GM12873 (cell line): ENCODE measurements at regions not wholly inside any gene's neighbourhood (a gene's known extent, or its start where the extent isn't known, plus 50 kb on each side); places are given as distances from the start of the nearest gene placed in this dataset.

ENCODE experiments used
- TF ChIP-seq, protein P1 (sequence below): IDR thresholded peaks from 2 replicates; pipeline ENCODE4 v1.5.1; 2012; ENCODE audit warnings: low read depth, mild to moderate bottlenecking, moderate library complexity, low read length, control low read depth; ENCODE audit not compliant: insufficient read depth; ENCODE audit errors: missing control alignments

DNA sequence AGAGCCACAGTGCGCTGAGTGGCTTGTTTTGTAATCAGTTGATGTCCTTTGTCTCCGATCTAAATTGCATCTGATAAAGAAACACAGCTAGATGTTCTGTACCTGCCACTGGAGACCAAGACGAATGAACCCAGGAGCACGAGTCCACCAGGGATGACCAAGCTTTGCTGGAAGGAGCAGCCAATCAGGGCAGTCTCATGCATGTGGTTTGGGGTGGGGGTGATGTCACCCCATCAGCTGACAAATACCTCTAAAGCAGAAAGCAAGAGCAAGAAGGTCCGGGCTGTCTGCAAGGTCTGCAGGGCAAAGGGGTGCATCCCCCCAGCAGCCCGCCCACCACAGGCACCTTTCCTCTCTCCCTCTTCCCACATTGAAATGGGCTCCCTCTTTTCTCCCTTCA lies 653.8 kb downstream of the AJAP1 start:
- TF ChIP-seq, protein P1, sequence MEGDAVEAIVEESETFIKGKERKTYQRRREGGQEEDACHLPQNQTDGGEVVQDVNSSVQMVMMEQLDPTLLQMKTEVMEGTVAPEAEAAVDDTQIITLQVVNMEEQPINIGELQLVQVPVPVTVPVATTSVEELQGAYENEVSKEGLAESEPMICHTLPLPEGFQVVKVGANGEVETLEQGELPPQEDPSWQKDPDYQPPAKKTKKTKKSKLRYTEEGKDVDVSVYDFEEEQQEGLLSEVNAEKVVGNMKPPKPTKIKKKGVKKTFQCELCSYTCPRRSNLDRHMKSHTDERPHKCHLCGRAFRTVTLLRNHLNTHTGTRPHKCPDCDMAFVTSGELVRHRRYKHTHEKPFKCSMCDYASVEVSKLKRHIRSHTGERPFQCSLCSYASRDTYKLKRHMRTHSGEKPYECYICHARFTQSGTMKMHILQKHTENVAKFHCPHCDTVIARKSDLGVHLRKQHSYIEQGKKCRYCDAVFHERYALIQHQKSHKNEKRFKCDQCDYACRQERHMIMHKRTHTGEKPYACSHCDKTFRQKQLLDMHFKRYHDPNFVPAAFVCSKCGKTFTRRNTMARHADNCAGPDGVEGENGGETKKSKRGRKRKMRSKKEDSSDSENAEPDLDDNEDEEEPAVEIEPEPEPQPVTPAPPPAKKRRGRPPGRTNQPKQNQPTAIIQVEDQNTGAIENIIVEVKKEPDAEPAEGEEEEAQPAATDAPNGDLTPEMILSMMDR, result no peak

DNA sequence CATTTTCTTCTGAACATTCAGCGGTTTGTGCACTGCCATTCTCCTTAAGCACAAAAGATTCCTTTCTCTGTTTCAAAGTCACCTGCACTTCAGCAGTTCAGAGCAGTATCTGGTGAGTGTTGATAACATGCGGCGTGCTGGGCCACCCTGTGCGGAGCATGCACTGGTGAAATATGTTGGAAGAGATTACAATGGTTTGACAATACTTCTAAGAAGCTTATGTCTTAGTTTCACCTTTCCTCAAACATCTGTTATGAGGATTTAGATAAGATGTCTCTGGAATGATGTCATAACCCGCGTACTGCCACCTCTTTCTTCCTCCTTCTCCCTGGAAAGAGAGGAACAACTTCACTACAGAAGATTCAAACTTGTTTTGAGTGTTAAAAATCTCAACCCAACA lies 650.3 kb downstream of the AJAP1 start:
- TF ChIP-seq, protein P1, result no peak

DNA sequence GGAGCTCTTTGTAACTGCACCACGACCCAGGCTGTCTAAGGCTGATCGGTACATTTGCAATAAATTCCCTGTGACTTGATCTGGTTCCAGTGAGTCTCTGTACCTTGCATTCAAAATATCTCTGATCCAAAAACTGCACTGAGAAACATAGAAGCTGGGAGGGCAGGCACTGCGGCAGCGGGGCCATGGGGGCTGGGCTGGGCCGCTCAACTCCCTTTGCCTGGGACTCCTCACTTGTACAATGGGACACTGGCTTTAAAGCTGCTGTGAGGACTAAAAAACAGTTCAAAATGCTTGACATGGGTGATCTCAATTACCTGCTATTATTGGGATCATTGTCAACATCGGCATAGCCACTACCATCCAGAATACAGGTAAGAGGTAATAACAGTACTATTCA lies 644.0 kb downstream of the AJAP1 start:
- TF ChIP-seq, protein P1, result no peak

DNA sequence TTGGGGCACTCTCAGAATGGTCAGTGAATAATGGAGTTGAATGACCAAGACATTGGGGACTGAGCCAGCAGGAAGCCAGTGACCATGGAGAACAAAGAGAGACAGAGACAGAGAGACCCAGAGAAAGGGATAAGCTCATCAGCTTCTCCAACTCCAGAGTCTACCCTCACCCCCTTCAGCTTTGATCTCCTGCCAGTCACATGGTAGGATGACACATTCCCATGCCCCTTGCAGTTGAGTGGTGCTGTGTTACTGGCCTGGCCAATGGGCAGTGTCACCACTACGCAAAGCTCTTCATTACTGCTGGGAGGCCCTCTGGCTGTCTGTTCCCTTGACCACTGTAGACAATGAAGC lies 643.5 kb downstream of the AJAP1 start:
- TF ChIP-seq, protein P1, result no peak

DNA sequence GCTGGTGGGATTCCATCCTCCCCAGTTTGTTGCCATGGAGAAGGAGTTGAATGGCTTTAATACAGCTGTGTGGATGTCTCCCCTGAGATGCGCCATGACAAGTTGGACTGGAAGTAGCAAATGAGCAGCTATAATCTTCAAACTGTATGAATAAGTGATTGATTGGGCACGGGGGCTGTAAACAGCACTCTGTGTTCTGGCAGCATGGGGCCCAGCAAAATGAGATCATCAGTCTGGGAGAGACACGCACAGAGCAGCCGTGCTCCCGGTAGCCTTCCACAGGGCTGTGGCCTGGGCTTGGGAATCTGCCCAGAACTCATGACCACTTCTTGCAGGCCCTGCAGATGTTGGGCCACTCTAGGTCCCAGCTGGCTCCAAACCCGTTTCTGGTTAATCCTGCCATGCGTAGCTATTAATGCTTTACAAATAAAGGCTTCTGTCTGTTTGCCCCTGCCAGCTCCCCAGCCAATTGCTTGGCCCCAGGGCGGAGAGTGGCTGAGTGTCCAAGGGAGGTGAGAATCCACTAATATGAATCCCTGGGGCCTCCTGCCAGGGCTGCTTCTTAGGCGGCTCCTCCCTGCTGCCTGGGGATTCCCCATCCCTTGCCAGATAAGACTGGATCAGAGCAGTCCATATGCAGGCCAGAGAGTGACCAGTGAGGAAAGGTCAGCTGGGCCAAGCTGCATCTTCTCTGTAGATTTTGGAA lies 642.9 kb downstream of the AJAP1 start:
- TF ChIP-seq, protein P1, result no peak

DNA sequence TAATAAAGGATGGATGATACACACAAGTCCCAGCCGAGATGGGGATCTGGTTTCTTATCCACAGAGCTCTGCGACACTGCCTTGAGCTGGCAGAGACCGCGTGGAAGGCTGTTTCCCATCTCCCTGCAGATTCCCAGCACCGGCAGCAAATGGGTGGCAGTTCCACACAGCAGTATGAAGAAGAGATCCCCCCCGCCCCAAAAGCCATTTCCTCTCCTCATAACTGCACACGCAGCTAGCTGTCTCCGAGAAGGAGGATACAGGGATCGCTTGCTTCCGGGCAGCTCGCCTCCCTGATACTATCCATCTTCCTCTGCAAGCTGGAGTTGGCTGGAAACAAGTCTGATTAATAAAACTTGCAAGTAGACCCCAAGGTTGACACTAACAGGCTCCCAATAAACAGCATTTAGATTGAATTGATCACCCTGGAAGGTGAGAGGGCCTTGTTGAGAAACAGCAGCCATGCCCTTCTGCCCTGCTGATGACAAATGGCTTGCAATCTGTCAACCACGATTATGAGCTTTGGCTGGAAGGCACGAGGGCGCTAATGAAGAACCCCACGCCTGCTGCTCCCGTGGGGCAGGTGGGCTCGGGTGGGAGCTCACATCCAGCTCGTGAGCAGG lies 642.3 kb downstream of the AJAP1 start:
- TF ChIP-seq, protein P1, result no peak

DNA sequence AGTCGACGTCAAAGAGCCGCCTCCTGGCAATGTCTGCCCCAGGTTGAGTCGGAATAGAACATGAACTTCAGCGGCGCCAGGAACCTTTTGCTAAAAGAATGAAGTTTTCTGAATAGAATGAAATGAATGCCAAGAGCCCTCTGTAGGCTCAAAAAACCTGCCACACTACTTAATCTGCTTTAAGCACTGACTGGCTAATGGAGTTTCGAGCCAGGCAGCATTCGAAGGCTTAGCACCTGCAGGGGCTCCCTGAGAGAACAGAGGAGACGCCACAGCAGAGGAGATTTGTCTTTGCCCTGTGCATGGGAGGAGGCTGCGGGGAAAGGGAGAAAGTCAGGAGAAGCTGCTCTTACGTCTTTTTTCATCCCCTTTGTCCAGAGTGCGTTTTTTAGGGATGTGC lies 641.7 kb downstream of the AJAP1 start:
- TF ChIP-seq, protein P1, result no peak
